Stromal cell of bone marrow (primary cell): ENCODE measurements at regions not wholly inside any gene's neighbourhood (a gene's known extent, or its start where the extent isn't known, plus 50 kb on each side); places are given as distances from the start of the nearest gene placed in this dataset.
"Not testable (repeated sequence)": the region's sequence is repeated elsewhere in the genome, so short reads cannot be mapped to it uniquely, and the experiment has no call there.

Experiments used
- DNase-seq: peaks from one replicate; pipeline ENCODE4 v3.0.0-alpha.2; 2012; ENCODE audit warnings: low read depth

GRCh38 chr1:88472298-88472697 lies 211.8 kb upstream of the PKN2 start:
- DNase-seq = no peak

GRCh38 chr1:88472714-88473113 lies 211.4 kb upstream of the PKN2 start:
- no peak for DNase-seq

GRCh38 chr1:88474555-88475304 lies 209.3 kb upstream of the PKN2 start:
- no peak for DNase-seq

GRCh38 chr1:88484881-88485280 lies 199.2 kb upstream of the PKN2 start:
- DNase-seq = no peak

GRCh38 chr1:88488237-88488636 lies 195.8 kb upstream of the PKN2 start:
- DNase-seq = peak; percentile 12

GRCh38 chr1:88490676-88491075 lies 193.4 kb upstream of the PKN2 start:
- no peak for DNase-seq

- no peak for DNase-seq
Measured at GRCh38 chr1:88499671-88500070, 184.4 kb upstream of the PKN2 start.

- DNase-seq = no peak
Measured at GRCh38 chr1:88502886-88503285, 181.2 kb upstream of the PKN2 start.

- DNase-seq = no peak
Measured at GRCh38 chr1:88503646-88504045, 180.4 kb upstream of the PKN2 start.

- no peak for DNase-seq
Measured at GRCh38 chr1:88504601-88505000, 179.5 kb upstream of the PKN2 start.

- DNase-seq = peak; percentile 10
Measured at GRCh38 chr1:88509379-88509778, 174.7 kb upstream of the PKN2 start.

GRCh38 chr1:88514544-88515060 lies 169.5 kb upstream of the PKN2 start:
- DNase-seq = no peak

- DNase-seq = not testable (repeated sequence)
Measured at GRCh38 chr1:88517499-88517898, 166.6 kb upstream of the PKN2 start.

- peak; percentile 58 for DNase-seq
Measured at GRCh38 chr1:88519156-88519555, 164.9 kb upstream of the PKN2 start.

GRCh38 chr1:88523854-88524528 lies 160.1 kb upstream of the PKN2 start:
- DNase-seq = no peak

GRCh38 chr1:88526456-88526855 lies 157.6 kb upstream of the PKN2 start:
- DNase-seq = no peak

- DNase-seq = no peak
Measured at GRCh38 chr1:88528792-88529191, 155.3 kb upstream of the PKN2 start.

- no peak for DNase-seq
Measured at GRCh38 chr1:88529581-88529980, 154.5 kb upstream of the PKN2 start.

- DNase-seq = no peak
Measured at GRCh38 chr1:88530246-88530645, 153.8 kb upstream of the PKN2 start.

- DNase-seq = no peak
Measured at GRCh38 chr1:88537787-88538186, 146.3 kb upstream of the PKN2 start.

- DNase-seq = no peak
Measured at GRCh38 chr1:88538222-88538899, 145.7 kb upstream of the PKN2 start.

- no peak for DNase-seq
Measured at GRCh38 chr1:88540255-88540654, 143.8 kb upstream of the PKN2 start.

- no peak for DNase-seq
Measured at GRCh38 chr1:88541596-88541995, 142.5 kb upstream of the PKN2 start.
